SK-N-SH treated with all-trans-retinoic acid at 6 μM for 48 hours (cell line): ENCODE measurements at regions not wholly inside any gene's neighbourhood (a gene's known extent, or its start where the extent isn't known, plus 50 kb on each side); places are given as distances from the start of the nearest gene placed in this dataset.

Source experiments
- ATAC-seq: fragments of 200-7000 bp; cut with Tn5 transposase; 3 replicates; pipeline ENCODE4 v1.9.1; 2020; ENCODE audit warnings: mild to moderate bottlenecking, moderate library complexity
- ARNTL ChIP-seq: fragments of 450-650 bp; formaldehyde crosslinking; IDR thresholded peaks from 2 replicates; pipeline ENCODE4 v1.5.0; 2020; ENCODE audit warnings: low read depth, mild to moderate bottlenecking, moderate library complexity, borderline replicate concordance
- BACH2 ChIP-seq: fragments of 250-450 bp; sonication (Bioruptor Pico); IDR thresholded peaks from 2 replicates; pipeline ENCODE4 v1.9.0; 2021; ENCODE audit warnings: mild to moderate bottlenecking, borderline replicate concordance
- CSDC2 ChIP-seq: fragments of 250-450 bp; sonication (Bioruptor Pico); IDR thresholded peaks from 2 replicates; pipeline ENCODE4 v1.5.0; 2020; ENCODE audit warnings: mild to moderate bottlenecking, moderate library complexity
- ESRRG ChIP-seq: fragments of 250-450 bp; sonication (Bioruptor Pico); IDR thresholded peaks from 2 replicates; pipeline ENCODE4 v1.6.1; 2021; ENCODE audit warnings: mild to moderate bottlenecking
- GLIS3 ChIP-seq: fragments of 250-450 bp; sonication (Bioruptor Pico); IDR thresholded peaks from 2 replicates; pipeline ENCODE4 v1.5.0; 2020; ENCODE audit warnings: mild to moderate bottlenecking, moderate library complexity
- ISL1 ChIP-seq: fragments of 250-450 bp; sonication (Bioruptor Pico); IDR thresholded peaks from 2 replicates; pipeline ENCODE4 v2.1.2; 2022; ENCODE audit warnings: mild to moderate bottlenecking, moderate library complexity
- OSR1 ChIP-seq: fragments of 250-450 bp; sonication (Bioruptor Pico); IDR thresholded peaks from 2 replicates; pipeline ENCODE4 v1.8.0; 2022; ENCODE audit warnings: moderate library complexity, mild to moderate bottlenecking, inconsistent platforms
- PPARA ChIP-seq: fragments of 250-450 bp; sonication (Bioruptor Pico); IDR thresholded peaks from 2 replicates; pipeline ENCODE4 v1.5.0; 2020; ENCODE audit warnings: mild to moderate bottlenecking, borderline replicate concordance
- RARB ChIP-seq: fragments of 250-450 bp; sonication (Bioruptor Pico); IDR thresholded peaks from 2 replicates; pipeline ENCODE4 v1.8.0; 2021; ENCODE audit warnings: mild to moderate bottlenecking, moderate library complexity
- SNAI2 ChIP-seq: fragments of 250-450 bp; sonication (Bioruptor Pico); IDR thresholded peaks from 2 replicates; pipeline ENCODE4 v1.5.0; 2020; ENCODE audit warnings: mild to moderate bottlenecking, moderate library complexity
- TCF4 ChIP-seq: fragments of 250-450 bp; sonication (Bioruptor Pico); IDR thresholded peaks from 2 replicates; pipeline ENCODE4 v1.8.0; 2021; ENCODE audit warnings: mild to moderate bottlenecking, moderate library complexity, borderline replicate concordance
- TOX ChIP-seq: fragments of 250-450 bp; sonication (Bioruptor Pico); IDR thresholded peaks from 2 replicates; pipeline ENCODE4 v1.8.0; 2021; ENCODE audit warnings: mild to moderate bottlenecking, moderate library complexity, borderline replicate concordance
- ZC3H10 ChIP-seq: fragments of 250-450 bp; sonication (Bioruptor Pico); IDR thresholded peaks from 2 replicates; pipeline ENCODE4 v1.5.1; 2021; ENCODE audit warnings: mild to moderate bottlenecking, moderate library complexity
- ZFP3 ChIP-seq: fragments of 250-450 bp; sonication (Bioruptor Pico); IDR thresholded peaks from 2 replicates; pipeline ENCODE4 v1.5.0; 2020; ENCODE audit warnings: mild to moderate bottlenecking, moderate library complexity
- ZFP30 ChIP-seq: fragments of 450-650 bp; formaldehyde crosslinking; IDR thresholded peaks from 2 replicates; pipeline ENCODE4 v1.5.0; 2022; ENCODE audit warnings: mild to moderate bottlenecking, moderate library complexity
- ZNF565 ChIP-seq: fragments of 450-650 bp; formaldehyde crosslinking; conservative IDR thresholded peaks from 2 replicates; pipeline ENCODE4 v1.5.0; 2020; ENCODE audit warnings: low read depth, mild to moderate bottlenecking, moderate library complexity
- ZNF70 ChIP-seq: fragments of 450-650 bp; formaldehyde crosslinking; IDR thresholded peaks from 2 replicates; pipeline ENCODE4 v1.5.0; 2020; ENCODE audit warnings: mild to moderate bottlenecking, moderate library complexity
- ZNF8 ChIP-seq: fragments of 450-650 bp; formaldehyde crosslinking; IDR thresholded peaks from 2 replicates; pipeline ENCODE4 v1.5.0; 2020; ENCODE audit warnings: mild to moderate bottlenecking, moderate library complexity
- TF ChIP-seq, protein P1 (sequence below): fragments of 250-450 bp; sonication (Bioruptor Pico); IDR thresholded peaks from 2 replicates; pipeline ENCODE4 v1.5.0; 2020; ENCODE audit warnings: mild to moderate bottlenecking, moderate library complexity
- TF ChIP-seq, protein P2 (sequence below): fragments of 250-450 bp; sonication (Bioruptor Pico); IDR thresholded peaks from 2 replicates; pipeline ENCODE4 v1.8.0; 2020; ENCODE audit warnings: mild to moderate bottlenecking, moderate library complexity, borderline replicate concordance
- TF ChIP-seq, protein P3 (sequence below): fragments of 250-450 bp; sonication (Bioruptor Pico); IDR thresholded peaks from 2 replicates; pipeline ENCODE4 v1.8.0; 2021; ENCODE audit warnings: low read depth, mild to moderate bottlenecking, moderate library complexity, borderline replicate concordance
- TF ChIP-seq, protein P4 (sequence below): fragments of 250-450 bp; sonication (Bioruptor Pico); IDR thresholded peaks from 2 replicates; pipeline ENCODE4 v1.5.1; 2021; ENCODE audit warnings: mild to moderate bottlenecking, moderate library complexity

DNA sequence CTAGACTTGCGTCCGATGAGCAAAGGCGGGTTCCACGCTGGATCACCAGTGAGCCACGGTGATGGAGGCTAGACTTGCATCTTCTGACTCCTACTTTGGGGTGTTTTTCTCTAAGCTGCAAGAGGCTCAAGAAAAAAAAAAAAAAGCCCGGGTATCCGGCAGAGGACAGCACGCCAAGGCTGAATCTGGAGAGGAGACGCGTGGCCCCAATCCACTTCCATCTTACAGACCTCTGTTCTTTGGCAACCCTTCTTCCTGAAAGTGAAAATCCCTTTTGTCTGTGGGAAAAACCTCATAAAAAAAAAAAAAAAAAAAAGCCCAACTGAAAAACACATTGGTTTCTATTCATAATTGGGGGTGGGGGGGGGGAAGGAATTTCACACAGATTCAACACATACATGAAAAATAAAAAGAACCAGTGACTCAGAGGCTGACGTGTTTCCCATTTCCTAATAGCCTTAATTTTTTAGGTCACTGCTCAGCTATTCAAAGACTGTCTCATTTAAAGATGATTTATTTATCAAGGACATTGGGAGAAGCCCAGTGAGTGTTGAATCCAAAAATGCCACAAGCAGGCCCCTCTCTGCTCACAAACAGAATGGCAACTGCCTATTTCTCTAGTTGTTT lies 258.3 kb downstream of the FOXL1 start:
- ATAC-seq = no peak
- no peak for TF ChIP-seq ZNF8
- TF ChIP-seq OSR1 = no peak
- TF ChIP-seq ZNF565 (CRISPR knock-in tag) = no peak
- no peak for TF ChIP-seq ARNTL
- no peak for TF ChIP-seq ESRRG (CRISPR knock-in tag)
- no peak for TF ChIP-seq SNAI2 (CRISPR knock-in tag)
- no peak for TF ChIP-seq GLIS3 (CRISPR knock-in tag)
- TF ChIP-seq, protein P1, sequence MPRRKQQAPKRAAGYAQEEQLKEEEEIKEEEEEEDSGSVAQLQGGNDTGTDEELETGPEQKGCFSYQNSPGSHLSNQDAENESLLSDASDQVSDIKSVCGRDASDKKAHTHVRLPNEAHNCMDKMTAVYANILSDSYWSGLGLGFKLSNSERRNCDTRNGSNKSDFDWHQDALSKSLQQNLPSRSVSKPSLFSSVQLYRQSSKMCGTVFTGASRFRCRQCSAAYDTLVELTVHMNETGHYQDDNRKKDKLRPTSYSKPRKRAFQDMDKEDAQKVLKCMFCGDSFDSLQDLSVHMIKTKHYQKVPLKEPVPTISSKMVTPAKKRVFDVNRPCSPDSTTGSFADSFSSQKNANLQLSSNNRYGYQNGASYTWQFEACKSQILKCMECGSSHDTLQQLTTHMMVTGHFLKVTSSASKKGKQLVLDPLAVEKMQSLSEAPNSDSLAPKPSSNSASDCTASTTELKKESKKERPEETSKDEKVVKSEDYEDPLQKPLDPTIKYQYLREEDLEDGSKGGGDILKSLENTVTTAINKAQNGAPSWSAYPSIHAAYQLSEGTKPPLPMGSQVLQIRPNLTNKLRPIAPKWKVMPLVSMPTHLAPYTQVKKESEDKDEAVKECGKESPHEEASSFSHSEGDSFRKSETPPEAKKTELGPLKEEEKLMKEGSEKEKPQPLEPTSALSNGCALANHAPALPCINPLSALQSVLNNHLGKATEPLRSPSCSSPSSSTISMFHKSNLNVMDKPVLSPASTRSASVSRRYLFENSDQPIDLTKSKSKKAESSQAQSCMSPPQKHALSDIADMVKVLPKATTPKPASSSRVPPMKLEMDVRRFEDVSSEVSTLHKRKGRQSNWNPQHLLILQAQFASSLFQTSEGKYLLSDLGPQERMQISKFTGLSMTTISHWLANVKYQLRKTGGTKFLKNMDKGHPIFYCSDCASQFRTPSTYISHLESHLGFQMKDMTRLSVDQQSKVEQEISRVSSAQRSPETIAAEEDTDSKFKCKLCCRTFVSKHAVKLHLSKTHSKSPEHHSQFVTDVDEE (CRISPR knock-in tag) = no peak
- TF ChIP-seq, protein P2, sequence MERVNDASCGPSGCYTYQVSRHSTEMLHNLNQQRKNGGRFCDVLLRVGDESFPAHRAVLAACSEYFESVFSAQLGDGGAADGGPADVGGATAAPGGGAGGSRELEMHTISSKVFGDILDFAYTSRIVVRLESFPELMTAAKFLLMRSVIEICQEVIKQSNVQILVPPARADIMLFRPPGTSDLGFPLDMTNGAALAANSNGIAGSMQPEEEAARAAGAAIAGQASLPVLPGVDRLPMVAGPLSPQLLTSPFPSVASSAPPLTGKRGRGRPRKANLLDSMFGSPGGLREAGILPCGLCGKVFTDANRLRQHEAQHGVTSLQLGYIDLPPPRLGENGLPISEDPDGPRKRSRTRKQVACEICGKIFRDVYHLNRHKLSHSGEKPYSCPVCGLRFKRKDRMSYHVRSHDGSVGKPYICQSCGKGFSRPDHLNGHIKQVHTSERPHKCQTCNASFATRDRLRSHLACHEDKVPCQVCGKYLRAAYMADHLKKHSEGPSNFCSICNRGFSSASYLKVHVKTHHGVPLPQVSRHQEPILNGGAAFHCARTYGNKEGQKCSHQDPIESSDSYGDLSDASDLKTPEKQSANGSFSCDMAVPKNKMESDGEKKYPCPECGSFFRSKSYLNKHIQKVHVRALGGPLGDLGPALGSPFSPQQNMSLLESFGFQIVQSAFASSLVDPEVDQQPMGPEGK (CRISPR knock-in tag) = no peak
- TF ChIP-seq ISL1 = no peak
- TF ChIP-seq ZC3H10 = no peak
- TF ChIP-seq BACH2 (CRISPR knock-in tag) = no peak
- TF ChIP-seq ZNF70 (CRISPR knock-in tag) = no peak
- TF ChIP-seq TOX (CRISPR knock-in tag) = no peak
- TF ChIP-seq ZFP3 = no peak
- TF ChIP-seq, protein P3, sequence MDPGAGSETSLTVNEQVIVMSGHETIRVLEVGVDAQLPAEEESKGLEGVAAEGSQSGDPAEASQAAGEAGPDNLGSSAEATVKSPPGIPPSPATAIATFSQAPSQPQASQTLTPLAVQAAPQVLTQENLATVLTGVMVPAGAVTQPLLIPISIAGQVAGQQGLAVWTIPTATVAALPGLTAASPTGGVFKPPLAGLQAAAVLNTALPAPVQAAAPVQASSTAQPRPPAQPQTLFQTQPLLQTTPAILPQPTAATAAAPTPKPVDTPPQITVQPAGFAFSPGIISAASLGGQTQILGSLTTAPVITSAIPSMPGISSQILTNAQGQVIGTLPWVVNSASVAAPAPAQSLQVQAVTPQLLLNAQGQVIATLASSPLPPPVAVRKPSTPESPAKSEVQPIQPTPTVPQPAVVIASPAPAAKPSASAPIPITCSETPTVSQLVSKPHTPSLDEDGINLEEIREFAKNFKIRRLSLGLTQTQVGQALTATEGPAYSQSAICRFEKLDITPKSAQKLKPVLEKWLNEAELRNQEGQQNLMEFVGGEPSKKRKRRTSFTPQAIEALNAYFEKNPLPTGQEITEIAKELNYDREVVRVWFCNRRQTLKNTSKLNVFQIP (CRISPR knock-in tag) = no peak

DNA sequence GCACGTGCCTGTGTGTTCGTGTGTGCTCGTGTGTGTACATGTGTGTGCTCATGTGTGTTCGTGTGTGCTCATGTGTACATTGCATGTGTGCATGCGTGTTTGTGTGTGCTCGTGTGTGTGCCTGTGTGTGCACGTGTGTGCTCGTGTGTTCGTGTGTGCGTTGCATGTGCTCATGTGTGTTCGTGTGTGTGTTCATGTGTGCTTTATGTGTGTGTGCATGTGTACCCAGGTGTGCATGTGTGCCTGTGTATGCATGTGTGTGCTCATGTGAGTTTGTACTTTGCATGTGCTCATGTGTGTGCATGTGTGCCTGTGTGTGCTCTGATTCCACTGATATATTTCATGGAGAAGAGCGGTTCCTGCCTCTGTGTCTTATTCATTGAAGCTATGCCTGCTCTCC lies 265.5 kb downstream of the FOXL1 start:
- ATAC-seq = no peak
- TF ChIP-seq RARB = no peak
- no peak for TF ChIP-seq TCF4 (CRISPR knock-in tag)
- TF ChIP-seq, protein P2 (CRISPR knock-in tag) = no peak
- TF ChIP-seq ZFP3 = no peak
- no peak for TF ChIP-seq ZC3H10
- TF ChIP-seq, protein P3 (CRISPR knock-in tag) = no peak
- TF ChIP-seq, all 23 proteins: peak for 0

DNA sequence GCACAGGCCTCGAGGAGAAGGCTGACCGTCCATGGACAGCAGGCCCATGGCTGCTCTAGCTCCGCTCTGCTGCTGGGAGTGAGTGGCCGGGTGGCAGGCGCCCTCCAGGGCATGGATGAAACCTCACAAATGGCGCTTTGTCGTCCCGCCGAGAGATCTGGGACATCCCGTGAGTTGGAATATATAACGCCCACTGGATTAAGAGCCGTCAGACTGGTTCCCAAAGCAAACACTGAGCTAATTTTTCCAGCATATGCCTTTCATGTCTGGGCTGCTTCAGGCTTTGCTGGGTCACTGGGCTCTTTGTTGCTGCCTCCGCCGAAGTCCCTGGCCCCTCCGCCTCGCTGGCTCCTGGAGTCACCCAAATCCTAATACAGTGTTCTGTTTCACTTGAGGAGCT lies 266.3 kb downstream of the FOXL1 start:
- no peak for ATAC-seq
- TF ChIP-seq ZC3H10 (no peak), PPARA (CRISPR knock-in tag) (no peak), ZNF70 (CRISPR knock-in tag) (no peak), CSDC2 (CRISPR knock-in tag) (no peak), ZFP30 (CRISPR knock-in tag) (no peak), ISL1 (no peak), BACH2 (CRISPR knock-in tag) (no peak), ZFP3 (no peak), ZNF8 (no peak), RARB (no peak), SNAI2 (CRISPR knock-in tag) (no peak), OSR1 (no peak), TCF4 (CRISPR knock-in tag) (no peak)
- TF ChIP-seq, protein P4, sequence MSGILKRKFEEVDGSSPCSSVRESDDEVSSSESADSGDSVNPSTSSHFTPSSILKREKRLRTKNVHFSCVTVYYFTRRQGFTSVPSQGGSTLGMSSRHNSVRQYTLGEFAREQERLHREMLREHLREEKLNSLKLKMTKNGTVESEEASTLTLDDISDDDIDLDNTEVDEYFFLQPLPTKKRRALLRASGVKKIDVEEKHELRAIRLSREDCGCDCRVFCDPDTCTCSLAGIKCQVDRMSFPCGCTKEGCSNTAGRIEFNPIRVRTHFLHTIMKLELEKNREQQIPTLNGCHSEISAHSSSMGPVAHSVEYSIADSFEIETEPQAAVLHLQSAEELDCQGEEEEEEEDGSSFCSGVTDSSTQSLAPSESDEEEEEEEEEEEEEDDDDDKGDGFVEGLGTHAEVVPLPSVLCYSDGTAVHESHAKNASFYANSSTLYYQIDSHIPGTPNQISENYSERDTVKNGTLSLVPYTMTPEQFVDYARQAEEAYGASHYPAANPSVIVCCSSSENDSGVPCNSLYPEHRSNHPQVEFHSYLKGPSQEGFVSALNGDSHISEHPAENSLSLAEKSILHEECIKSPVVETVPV = no peak
- TF ChIP-seq, protein P3 (CRISPR knock-in tag) = no peak
- TF ChIP-seq, protein P2 (CRISPR knock-in tag) = no peak
